GM19372 (cell line): ENCODE measurements at regions not wholly inside any gene's neighbourhood (a gene's known extent, or its start where the extent isn't known, plus 50 kb on each side); places are given as distances from the start of the nearest gene placed in this dataset.
"Not testable (repeated sequence)": the region's sequence is repeated elsewhere in the genome, so short reads cannot be mapped to it uniquely, and the experiment has no call there.

Experiments
- ATAC-seq: cut with Tn5 transposase; IDR thresholded peaks from one replicate; pipeline ENCODE4 v1.9.1; 2021; ENCODE audit warnings: mild to moderate bottlenecking, low read depth, moderate library complexity; ENCODE audit not compliant: unreplicated experiment

GRCh38 chr16:86854626-86855294 is 276.4 kb downstream of the FOXL1 start:
- no peak for ATAC-seq

GRCh38 chr16:86856946-86857586 is 278.7 kb downstream of the FOXL1 start:
- no peak for ATAC-seq

- ATAC-seq = no peak
Observed at GRCh38 chr16:86857807-86858206, 279.5 kb downstream of the FOXL1 start.

GRCh38 chr16:86858501-86858900 is 280.2 kb downstream of the FOXL1 start:
- no peak for ATAC-seq

- not testable (repeated sequence) for ATAC-seq
Observed at GRCh38 chr16:86861270-86861858, 283.0 kb downstream of the FOXL1 start.

GRCh38 chr16:86862595-86863280 is 284.4 kb downstream of the FOXL1 start:
- no peak for ATAC-seq

- ATAC-seq = no peak
Observed at GRCh38 chr16:86863609-86864008, 285.3 kb downstream of the FOXL1 start.

GRCh38 chr16:86864586-86864985 is 286.2 kb downstream of the FOXL1 start:
- ATAC-seq = no peak

GRCh38 chr16:86865851-86866662 is 287.7 kb downstream of the FOXL1 start:
- no peak for ATAC-seq

- no peak for ATAC-seq
Observed at GRCh38 chr16:86866986-86867722, 288.8 kb downstream of the FOXL1 start.

- no peak for ATAC-seq
Observed at GRCh38 chr16:86868070-86868469, 289.7 kb downstream of the FOXL1 start.

GRCh38 chr16:86868786-86869185 is 290.4 kb downstream of the FOXL1 start:
- no peak for ATAC-seq

- no peak for ATAC-seq
Observed at GRCh38 chr16:86869288-86870022, 291.1 kb downstream of the FOXL1 start.

GRCh38 chr16:86870380-86870779 is 292.0 kb downstream of the FOXL1 start:
- no peak for ATAC-seq

- no peak for ATAC-seq
Observed at GRCh38 chr16:86872131-86872530, 293.8 kb downstream of the FOXL1 start.

- ATAC-seq = no peak
Observed at GRCh38 chr16:86872833-86873232, 294.5 kb downstream of the FOXL1 start.

GRCh38 chr16:86874141-86874540 is 295.8 kb downstream of the FOXL1 start:
- no peak for ATAC-seq

- ATAC-seq = no peak
Observed at GRCh38 chr16:86876499-86876898, 298.1 kb downstream of the FOXL1 start.

- ATAC-seq = no peak
Observed at GRCh38 chr16:86877108-86877507, 298.8 kb downstream of the FOXL1 start.
